Colonic mucosa (tissue), 4 donors: ENCODE measurements at regions not wholly inside any gene's neighbourhood (a gene's known extent, or its start where the extent isn't known, plus 50 kb on each side); places are given as distances from the start of the nearest gene placed in this dataset.

ENCODE experiments used
- DNase-seq: peaks from one replicate; pipeline ENCODE4 v3.0.0-alpha.2; 2020
- H3K27ac ChIP-seq: fragments of 200-600 bp; one replicate; pipeline ENCODE4 v1.8.0; 2021
- H3K27me3 ChIP-seq: fragments of 200-600 bp; one replicate; pipeline ENCODE4 v1.8.0; 2021
- H3K36me3 ChIP-seq: fragments of 200-600 bp; one replicate; pipeline ENCODE4 v1.8.0; 2021
- H3K4me1 ChIP-seq: fragments of 200-600 bp; one replicate; pipeline ENCODE4 v1.8.0; 2021; ENCODE audit warnings: mild to moderate bottlenecking
- H3K4me3 ChIP-seq: fragments of 200-600 bp; one replicate; pipeline ENCODE4 v1.8.0; 2021
- H3K9ac ChIP-seq, 2 donors: one replicate each; pipeline ENCODE4 v1.7.0; 2013; ENCODE audit warnings: control low read depth in 2 of 2, low read depth in 2 of 2, low read length in 2 of 2
- H3K9me3 ChIP-seq: fragments of 200-600 bp; one replicate; pipeline ENCODE4 v1.8.0; 2021
- CTCF ChIP-seq: fragments of 200-600 bp; IDR thresholded peaks from one replicate; pipeline ENCODE4 v1.8.0; 2022; ENCODE audit warnings: antibody characterized with exemption, mild to moderate bottlenecking
- intact Hi-C: fragments of 100-400 bp; cut with DNase I; formaldehyde crosslinking; loops from one replicate; pipeline ENCODE4 v1.14.1; 2022
- donor health status: healthy.
- donor health status: DM: no; HTN: no; CAD: no.
- donor health status: DM: no; HTN: no; CAD: no.

GRCh38 chr21:16578912-16579311, 849.1 kb downstream of the USP25 start:
- Histone ChIP-seq H3K36me3 (no peaks in the 10 kb centered on the region), H3K4me3 (no peak overlapping the region), H3K4me1 (no peaks in the 10 kb centered on the region), H3K9me3 (no peaks in the 10 kb centered on the region), H3K9ac (no peak overlapping the region), H3K27ac (no peak overlapping the region), H3K27me3 (no peaks in the 10 kb centered on the region)
- intact Hi-C loops, result no loop called here
- no peak for TF ChIP-seq CTCF
- DNase-seq, result no peak

- TF ChIP-seq CTCF, result no peak
- H3K4me3 ChIP-seq, result no peak overlapping the region
Observed at GRCh38 chr21:16579538-16579937, 849.8 kb downstream of the USP25 start.

GRCh38 chr21:16580661-16581060, 850.9 kb downstream of the USP25 start:
- H3K27ac ChIP-seq, result no peak overlapping the region
- no peak overlapping the region for H3K9ac ChIP-seq
- no peak overlapping the region for H3K4me3 ChIP-seq
- intact Hi-C loops, result no loop called here
- no peaks in the 10 kb centered on the region for H3K36me3 ChIP-seq
- no peaks in the 10 kb centered on the region for H3K4me1 ChIP-seq
- no peaks in the 10 kb centered on the region for H3K27me3 ChIP-seq
- H3K9me3 ChIP-seq, result no peaks in the 10 kb centered on the region
- no peak for TF ChIP-seq CTCF
- no peak for DNase-seq

More at GRCh38 chr21:16579538-16579937, 849.8 kb downstream of the USP25 start:
- Histone ChIP-seq H3K9ac (no peak overlapping the region), H3K36me3 (no peaks in the 10 kb centered on the region), H3K27me3 (no peaks in the 10 kb centered on the region), H3K4me1 (no peaks in the 10 kb centered on the region), H3K27ac (no peak overlapping the region), H3K9me3 (no peaks in the 10 kb centered on the region)
- intact Hi-C loops, result no loop called here
- no peak for DNase-seq

GRCh38 chr21:16583556-16583955, 853.8 kb downstream of the USP25 start:
- H3K36me3 ChIP-seq, result no peaks in the 10 kb centered on the region
- no peak for TF ChIP-seq CTCF
- intact Hi-C loops, result no loop called here

GRCh38 chr21:16584756-16585155, 855.0 kb downstream of the USP25 start:
- no peak for DNase-seq
- H3K9me3 ChIP-seq, result no peaks in the 10 kb centered on the region
- H3K27me3 ChIP-seq, result no peaks in the 10 kb centered on the region
- TF ChIP-seq CTCF, result no peak
- H3K4me1 ChIP-seq, result no peaks in the 10 kb centered on the region
- intact Hi-C loops, result no loop called here
- H3K9ac ChIP-seq, result no peak overlapping the region
- no peaks in the 10 kb centered on the region for H3K36me3 ChIP-seq
- no peak overlapping the region for H3K4me3 ChIP-seq
- H3K27ac ChIP-seq, result no peak overlapping the region

More at GRCh38 chr21:16583556-16583955, 853.8 kb downstream of the USP25 start:
- Histone ChIP-seq H3K9ac (no peak overlapping the region), H3K9me3 (no peaks in the 10 kb centered on the region), H3K27ac (no peak overlapping the region), H3K27me3 (no peaks in the 10 kb centered on the region), H3K4me1 (no peaks in the 10 kb centered on the region), H3K4me3 (no peak overlapping the region)
- DNase-seq, result no peak

GRCh38 chr21:16585896-16586295, 856.1 kb downstream of the USP25 start:
- H3K9me3 ChIP-seq, result no peaks in the 10 kb centered on the region
- TF ChIP-seq CTCF, result no peak
- H3K4me1 ChIP-seq, result no peaks in the 10 kb centered on the region
- intact Hi-C loops, result no loop called here
- H3K9ac ChIP-seq, result no peak overlapping the region
- H3K36me3 ChIP-seq, result no peaks in the 10 kb centered on the region
- H3K4me3 ChIP-seq, result no peak overlapping the region
- no peak overlapping the region for H3K27ac ChIP-seq
- no peaks in the 10 kb centered on the region for H3K27me3 ChIP-seq
- DNase-seq, result no peak
